Endodermal cell (in vitro differentiated cells): ENCODE measurements at regions not wholly inside any gene's neighbourhood (a gene's known extent, or its start where the extent isn't known, plus 50 kb on each side); places are given as distances from the start of the nearest gene placed in this dataset.

ENCODE experiments used
- DNase-seq: peaks from one replicate; pipeline ENCODE4 v3.0.0-alpha.2; 2017
- H3K27ac ChIP-seq: 2 replicates; pipeline ENCODE4 v1.5.1; 2013; ENCODE audit warnings: mild to moderate bottlenecking, low read depth, low read length, moderate library complexity
- H3K27me3 ChIP-seq: 2 replicates; pipeline ENCODE4 v1.6.1; 2013; ENCODE audit warnings: mild to moderate bottlenecking, low read length, moderate library complexity; ENCODE audit not compliant: insufficient read depth, control insufficient read depth, poor library complexity, severe bottlenecking
- H3K36me3 ChIP-seq: 2 replicates; pipeline ENCODE4 v1.7.0; 2013; ENCODE audit warnings: mild to moderate bottlenecking, low read length, moderate library complexity; ENCODE audit not compliant: control insufficient read depth, insufficient read depth
- H3K4me1 ChIP-seq: one replicate; pipeline ENCODE4 v1.7.0; 2013; ENCODE audit warnings: low read length; ENCODE audit not compliant: control insufficient read depth, insufficient read depth
- H3K4me3 ChIP-seq: 2 replicates; pipeline ENCODE4 v1.5.1; 2013; ENCODE audit warnings: mild to moderate bottlenecking, low read length, moderate library complexity
- H3K9ac ChIP-seq: 2 replicates; pipeline ENCODE4 v1.6.1; 2013; ENCODE audit warnings: mild to moderate bottlenecking, low read length, moderate library complexity; ENCODE audit not compliant: poor library complexity, severe bottlenecking; ENCODE audit errors: extremely low read depth
- H3K9me3 ChIP-seq: 2 replicates; pipeline ENCODE4 v1.6.1; 2013; ENCODE audit warnings: mild to moderate bottlenecking, low read length, moderate library complexity; ENCODE audit not compliant: control insufficient read depth
- H3K27ac Mint-ChIP-seq: 2 replicates; pipeline ENCODE4 v1.8.0; 2020; ENCODE audit warnings: mixed read lengths
- H3K27me3 Mint-ChIP-seq: 2 replicates; pipeline ENCODE4 v1.8.0; 2021; ENCODE audit warnings: mild to moderate bottlenecking, mixed read lengths; ENCODE audit not compliant: insufficient read depth
- H3K36me3 Mint-ChIP-seq: 2 replicates; pipeline ENCODE4 v1.8.0; 2020; ENCODE audit warnings: low read depth, mixed read lengths
- H3K4me1 Mint-ChIP-seq: 2 replicates; pipeline ENCODE4 v1.8.0; 2020; ENCODE audit warnings: mixed read lengths
- H3K4me3 Mint-ChIP-seq: 2 replicates; pipeline ENCODE4 v1.8.0; 2020; ENCODE audit warnings: mild to moderate bottlenecking, moderate library complexity, mixed read lengths
- H3K9me3 Mint-ChIP-seq: 2 replicates; pipeline ENCODE4 v1.8.0; 2020; ENCODE audit warnings: mild to moderate bottlenecking, mixed read lengths
- WGBS, 2 experiments: methylation state at CpG; one replicate each; pipeline versions ENCODE4 v1.1.5 to v1.1.7; 2013; ENCODE audit warnings: missing lambda C conversion rate in 2 of 2, mixed read lengths in 1 of 2; ENCODE audit not compliant: insufficient coverage in 1 of 2, insufficient read length in 1 of 2; 5-methylcytosine and 5-hydroxymethylcytosine counted together
- TF ChIP-seq, protein P1 (sequence below): fragments of 200-600 bp; sonication (generic); conservative IDR thresholded peaks from 2 replicates; pipeline ENCODE4 v1.5.0; 2021; ENCODE audit warnings: antibody characterized with exemption, mild to moderate bottlenecking

DNA sequence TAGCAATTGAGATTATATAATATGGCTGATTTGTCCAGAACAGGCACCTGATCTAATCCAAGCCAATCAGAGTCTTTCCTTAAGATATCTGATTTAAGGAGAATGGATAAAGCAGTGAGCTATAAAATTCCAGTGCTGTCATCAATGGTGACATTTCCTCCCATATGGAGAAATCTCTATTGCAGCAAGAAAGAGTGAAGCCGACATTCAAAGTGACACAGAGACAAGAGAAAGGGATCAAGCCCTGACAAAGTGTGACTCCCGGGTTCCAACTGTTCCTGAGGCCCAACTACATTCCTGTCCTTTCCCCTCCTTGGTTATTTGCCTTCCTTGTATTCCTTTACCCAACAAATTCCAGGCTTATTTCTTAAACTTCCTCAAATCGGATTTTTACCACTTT lies 430.0 kb upstream of the SOX5 start:
- Mint-ChIP-seq H3K4me1 (peaks cover 34% of the 10 kb centered on the region), H3K27ac (peak overlapping the region; percentile 84), H3K9me3 (peaks cover 13% of the 10 kb centered on the region), H3K27me3 (no peaks in the 10 kb centered on the region), H3K4me3 (peak overlapping the region; percentile 21), H3K36me3 (peaks cover 18% of the 10 kb centered on the region)
- Histone ChIP-seq H3K27ac (peak overlapping the region; percentile 21), H3K27me3 (no peaks in the 10 kb centered on the region), H3K4me1 (peaks cover 14% of the 10 kb centered on the region), H3K4me3 (no peak overlapping the region), H3K36me3 (no peaks in the 10 kb centered on the region), H3K9ac (no peak overlapping the region), H3K9me3 (peaks cover 18% of the 10 kb centered on the region)
- no peak for DNase-seq
- WGBS, 2 experiments, result 8 to 62% methylated on average over 2 to 3 of the region's 3 CpGs
- TF ChIP-seq, protein P1, sequence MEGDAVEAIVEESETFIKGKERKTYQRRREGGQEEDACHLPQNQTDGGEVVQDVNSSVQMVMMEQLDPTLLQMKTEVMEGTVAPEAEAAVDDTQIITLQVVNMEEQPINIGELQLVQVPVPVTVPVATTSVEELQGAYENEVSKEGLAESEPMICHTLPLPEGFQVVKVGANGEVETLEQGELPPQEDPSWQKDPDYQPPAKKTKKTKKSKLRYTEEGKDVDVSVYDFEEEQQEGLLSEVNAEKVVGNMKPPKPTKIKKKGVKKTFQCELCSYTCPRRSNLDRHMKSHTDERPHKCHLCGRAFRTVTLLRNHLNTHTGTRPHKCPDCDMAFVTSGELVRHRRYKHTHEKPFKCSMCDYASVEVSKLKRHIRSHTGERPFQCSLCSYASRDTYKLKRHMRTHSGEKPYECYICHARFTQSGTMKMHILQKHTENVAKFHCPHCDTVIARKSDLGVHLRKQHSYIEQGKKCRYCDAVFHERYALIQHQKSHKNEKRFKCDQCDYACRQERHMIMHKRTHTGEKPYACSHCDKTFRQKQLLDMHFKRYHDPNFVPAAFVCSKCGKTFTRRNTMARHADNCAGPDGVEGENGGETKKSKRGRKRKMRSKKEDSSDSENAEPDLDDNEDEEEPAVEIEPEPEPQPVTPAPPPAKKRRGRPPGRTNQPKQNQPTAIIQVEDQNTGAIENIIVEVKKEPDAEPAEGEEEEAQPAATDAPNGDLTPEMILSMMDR, result no peak

DNA sequence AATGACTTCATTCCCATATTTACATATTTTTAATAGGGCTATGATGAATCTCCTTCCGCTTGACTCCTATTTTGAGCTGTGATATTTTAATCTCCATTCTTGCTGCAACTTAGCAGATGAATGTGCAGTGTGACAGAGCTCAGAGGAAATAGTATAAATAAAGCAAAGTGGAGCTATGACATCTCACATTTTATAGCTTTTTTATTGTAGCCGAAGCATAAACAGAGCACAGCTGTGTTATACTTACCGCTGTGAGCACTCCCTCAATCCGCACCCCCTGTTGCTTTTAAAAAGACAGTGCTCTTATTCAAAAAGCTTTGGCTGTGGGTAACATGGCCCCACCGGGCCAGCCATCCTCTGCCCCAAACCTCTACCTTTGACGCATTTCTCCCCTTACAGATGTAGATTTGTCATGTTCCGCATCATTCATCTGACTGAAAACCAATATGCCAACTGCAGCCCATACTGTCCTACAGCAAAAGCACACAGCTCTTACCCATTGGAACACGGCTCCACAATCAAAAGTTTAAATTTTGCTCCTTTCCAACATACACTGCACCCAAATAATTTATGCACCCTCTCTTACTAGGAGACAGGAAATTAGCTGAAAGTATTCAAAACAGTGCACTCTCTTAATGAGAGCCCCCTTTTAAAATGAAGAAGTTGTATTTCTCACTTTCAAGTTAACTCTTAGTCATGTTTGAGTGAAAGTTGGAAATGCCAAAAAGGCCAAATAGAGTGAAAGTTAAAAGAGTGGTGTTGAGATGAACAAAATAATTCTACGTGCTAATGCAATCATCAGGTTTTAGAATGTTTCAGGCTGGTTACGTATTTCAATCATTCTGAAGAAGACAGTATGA lies 429.3 kb upstream of the SOX5 start:
- peak; percentile 52 for DNase-seq
- Mint-ChIP-seq H3K4me1 (peaks cover 37% of the 10 kb centered on the region), H3K27ac (peak overlapping the region; percentile 13), H3K4me3 (no peak overlapping the region), H3K9me3 (peaks cover 8% of the 10 kb centered on the region), H3K27me3 (no peaks in the 10 kb centered on the region), H3K36me3 (peaks cover 11% of the 10 kb centered on the region)
- H3K36me3 ChIP-seq, result no peaks in the 10 kb centered on the region
- H3K9me3 ChIP-seq, result peaks cover 12% of the 10 kb centered on the region
- no peak overlapping the region for H3K9ac ChIP-seq
- peak overlapping the region; percentile 21 for H3K27ac ChIP-seq
- H3K4me1 ChIP-seq, result peaks cover 14% of the 10 kb centered on the region
- TF ChIP-seq, protein P1, result no peak
- 58 to 65% methylated on average over 8 to 10 of the region's 10 CpGs for WGBS, 2 experiments
- H3K27me3 ChIP-seq, result no peaks in the 10 kb centered on the region
- no peak overlapping the region for H3K4me3 ChIP-seq

DNA sequence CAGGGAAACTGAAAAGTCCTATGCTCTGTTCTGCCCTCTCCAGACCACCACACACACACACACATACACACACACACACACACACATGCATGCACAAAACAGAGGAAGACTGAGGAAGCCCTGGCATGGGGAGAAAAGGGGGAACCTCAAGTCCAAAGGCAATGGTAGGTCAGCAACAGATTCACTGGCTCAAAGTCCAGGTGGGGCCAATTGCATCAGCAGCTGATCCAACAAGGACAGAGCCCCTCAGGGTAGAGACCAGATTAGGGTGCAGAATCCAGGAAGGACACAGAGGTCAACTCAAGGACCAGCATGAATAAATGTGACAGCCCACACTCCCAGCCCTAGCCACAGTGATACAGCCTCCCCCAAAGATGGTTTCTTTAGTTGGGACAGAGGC lies 425.0 kb upstream of the SOX5 start:
- H3K4me3 Mint-ChIP-seq, result no peak overlapping the region
- TF ChIP-seq, protein P1, result no peak
- no peak overlapping the region for H3K4me3 ChIP-seq
- peaks cover 22% of the 10 kb centered on the region for H3K4me1 Mint-ChIP-seq
- H3K27me3 ChIP-seq, result no peaks in the 10 kb centered on the region
- H3K4me1 ChIP-seq, result peaks cover 1% of the 10 kb centered on the region
- H3K27ac ChIP-seq, result no peak overlapping the region
- DNase-seq, result no peak
- no peak overlapping the region for H3K9ac ChIP-seq
- no peaks in the 10 kb centered on the region for H3K36me3 ChIP-seq
- peaks cover 9% of the 10 kb centered on the region for H3K9me3 Mint-ChIP-seq
- H3K27ac Mint-ChIP-seq, result no peak overlapping the region
- H3K9me3 ChIP-seq, result no peaks in the 10 kb centered on the region
- H3K36me3 Mint-ChIP-seq, result peaks cover 2% of the 10 kb centered on the region
- no peaks in the 10 kb centered on the region for H3K27me3 Mint-ChIP-seq
